NCI-H748 (cell line): ENCODE measurements at regions not wholly inside any gene's neighbourhood (a gene's known extent, or its start where the extent isn't known, plus 50 kb on each side); places are given as distances from the start of the nearest gene placed in this dataset.

ENCODE experiments used
- DNase-seq: peaks from one replicate; lab custom pipeline; 2025; ENCODE audit not compliant: unreplicated experiment; lab: John Stamatoyannopoulos, UW

DNA sequence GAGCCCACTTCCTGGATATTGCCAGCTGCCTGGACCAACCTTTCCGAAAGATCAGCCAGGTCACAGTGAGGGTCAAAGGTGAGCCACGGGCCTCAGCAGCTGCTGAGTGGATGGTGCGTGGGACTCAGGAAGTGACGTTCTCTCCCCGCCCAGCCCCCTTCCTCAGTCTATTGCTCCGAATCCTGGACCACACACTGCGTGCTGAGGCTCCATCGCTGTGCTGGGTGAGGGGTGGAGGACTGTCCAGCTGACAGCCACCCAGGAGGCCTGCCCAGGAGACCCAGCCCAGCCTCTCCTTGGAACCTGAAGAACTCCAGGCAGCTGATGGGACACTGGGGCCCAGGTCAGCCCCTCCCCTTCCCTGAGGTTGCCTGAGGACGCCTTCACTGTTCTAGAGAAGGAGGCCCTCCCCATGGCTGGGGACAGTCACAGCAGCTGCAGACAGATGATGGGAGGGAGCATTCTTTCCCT lies 94.4 kb upstream of the CD93 start:
- DNase-seq, result no peak

DNA sequence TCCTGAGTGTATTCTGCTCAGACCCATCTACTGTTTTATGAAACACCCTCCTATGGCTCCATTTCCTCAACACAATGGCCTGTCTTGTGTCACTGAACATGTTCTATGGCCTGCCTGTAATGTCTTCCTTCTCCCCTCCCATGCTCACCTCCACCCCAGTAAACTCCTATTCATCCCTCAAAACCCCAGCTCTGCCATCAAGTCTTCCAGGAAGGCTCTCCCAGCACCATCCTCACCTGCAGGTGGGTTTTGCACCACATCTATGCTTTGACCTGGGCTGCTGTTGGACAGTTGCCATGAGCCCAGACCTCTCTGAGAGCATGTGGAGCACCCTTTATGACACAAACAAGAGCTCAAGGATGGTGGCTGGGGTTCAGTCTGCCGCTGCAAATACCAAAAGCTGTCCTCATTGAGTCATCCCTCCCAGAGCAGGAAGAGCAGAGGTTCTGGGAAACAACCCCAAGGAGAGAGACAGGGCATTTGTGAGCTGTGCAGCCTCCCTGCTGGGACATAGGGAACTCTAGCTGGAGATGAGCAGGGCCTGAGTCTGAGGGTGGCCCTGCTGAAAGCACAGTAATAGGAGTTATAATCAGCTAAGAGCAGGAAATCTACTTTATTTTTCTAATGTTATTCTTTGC lies 93.8 kb upstream of the CD93 start:
- no peak for DNase-seq

DNA sequence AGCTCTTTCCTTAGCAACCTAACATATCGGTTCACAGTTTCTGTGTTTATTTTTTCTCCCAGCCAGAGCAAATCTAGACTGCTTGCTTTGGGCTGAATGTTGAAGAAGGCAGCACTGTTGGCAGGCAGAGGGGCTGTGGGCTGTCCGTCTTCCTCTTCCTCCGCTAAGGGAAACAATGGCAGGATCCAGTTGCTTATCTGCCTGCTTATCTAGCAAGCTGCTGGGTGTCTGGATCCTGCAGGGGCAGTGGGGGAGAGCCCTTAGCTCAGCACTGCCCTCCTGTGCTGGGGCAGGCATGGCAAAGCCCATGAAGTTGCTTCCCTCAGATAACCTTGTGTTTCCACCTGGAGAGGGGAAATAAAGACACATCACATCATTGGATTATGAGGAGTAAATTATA lies 92.7 kb upstream of the CD93 start:
- peak; percentile 49 for DNase-seq

GRCh38 chr20:23174821-23175220 lies 88.7 kb upstream of the CD93 start:
- no peak for DNase-seq

DNA sequence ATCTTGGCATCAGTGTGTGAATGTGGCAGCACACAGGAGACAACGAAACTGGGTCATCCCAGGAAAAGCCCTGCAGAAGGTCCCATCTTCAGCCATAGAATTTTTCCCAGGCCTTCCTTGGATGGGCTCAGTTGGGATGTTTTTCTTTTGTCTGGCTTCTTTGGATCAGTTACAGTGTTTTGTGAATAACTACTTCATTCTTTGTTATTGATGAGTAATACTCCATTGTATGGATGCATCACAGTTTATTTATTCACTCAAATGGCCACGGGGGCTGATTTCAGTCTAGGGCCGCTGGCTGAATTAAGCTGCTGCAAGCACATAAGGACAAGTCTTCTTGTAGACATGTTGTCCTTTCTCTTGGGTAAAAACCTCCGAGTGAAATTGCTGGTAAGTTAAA lies 81.3 kb upstream of the CD93 start:
- DNase-seq, result no peak

GRCh38 chr20:23166563-23166962 lies 80.4 kb upstream of the CD93 start:
- DNase-seq, result no peak

- no peak for DNase-seq
These were observed 79.8 kb upstream of the CD93 start for GRCh38 chr20:23165964-23166363.

- peak; percentile 39 for DNase-seq
These were observed 79.2 kb upstream of the CD93 start for GRCh38 chr20:23165307-23165750.

GRCh38 chr20:23164176-23164601 lies 78.1 kb upstream of the CD93 start:
- no peak for DNase-seq

- DNase-seq, result no peak
These were observed 77.4 kb upstream of the CD93 start for GRCh38 chr20:23163562-23163961.

DNA sequence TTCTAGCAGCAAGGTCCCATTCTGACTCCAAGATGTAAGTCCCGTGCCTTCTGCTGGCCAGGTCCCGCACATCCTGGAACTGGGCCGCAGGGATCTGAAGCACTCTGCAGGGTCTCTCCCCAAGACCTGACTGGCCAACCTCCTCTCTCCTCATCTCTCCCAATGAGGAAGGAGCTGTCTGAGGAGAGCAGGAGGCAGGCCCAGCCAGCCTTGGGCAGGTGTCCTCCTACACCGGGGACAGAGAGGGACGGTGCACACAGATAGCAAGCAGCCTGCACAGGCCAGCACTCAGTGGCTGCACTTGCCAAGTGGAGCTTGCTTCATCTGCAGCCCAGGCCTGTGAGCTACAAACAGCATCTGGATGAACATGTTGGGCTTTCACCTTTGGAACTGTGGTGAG lies 76.8 kb upstream of the CD93 start:
- no peak for DNase-seq

- DNase-seq, result peak; percentile 99
These were observed 76.0 kb upstream of the CD93 start for GRCh38 chr20:23161968-23162696.

DNA sequence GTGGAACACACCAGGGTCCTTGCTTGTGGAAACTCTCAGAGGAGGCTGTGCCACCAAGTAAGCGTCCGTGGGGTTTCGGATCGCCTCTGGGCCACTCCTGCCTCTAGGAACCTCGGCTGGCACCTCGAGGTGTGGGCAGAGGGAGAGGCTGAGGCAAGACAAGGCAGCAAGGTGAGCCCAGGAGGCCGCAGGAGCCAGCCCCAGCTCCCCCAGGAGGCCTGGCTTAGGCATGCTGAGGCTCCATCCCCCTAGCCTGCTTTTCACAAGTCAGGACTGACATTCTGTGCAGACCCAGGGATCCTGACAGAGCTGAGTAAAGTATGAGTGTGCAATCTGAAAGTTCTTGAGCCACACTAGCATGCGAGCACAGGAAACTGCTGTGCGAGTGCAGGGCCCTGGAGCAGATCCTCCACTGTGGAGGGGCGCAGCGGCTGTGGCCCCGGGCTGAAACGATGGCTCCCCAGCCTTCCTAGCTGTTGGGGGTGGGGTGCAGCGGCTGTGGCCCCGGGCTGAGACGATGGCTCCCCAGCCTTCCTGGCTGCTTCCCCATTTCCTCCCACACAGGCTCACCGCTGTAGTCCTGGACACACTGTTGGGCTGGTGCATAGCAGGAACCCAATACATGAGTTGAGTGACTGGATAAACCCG lies 75.2 kb upstream of the CD93 start:
- no peak for DNase-seq

- DNase-seq, result no peak
These were observed 74.6 kb upstream of the CD93 start for GRCh38 chr20:23160536-23161243.

DNA sequence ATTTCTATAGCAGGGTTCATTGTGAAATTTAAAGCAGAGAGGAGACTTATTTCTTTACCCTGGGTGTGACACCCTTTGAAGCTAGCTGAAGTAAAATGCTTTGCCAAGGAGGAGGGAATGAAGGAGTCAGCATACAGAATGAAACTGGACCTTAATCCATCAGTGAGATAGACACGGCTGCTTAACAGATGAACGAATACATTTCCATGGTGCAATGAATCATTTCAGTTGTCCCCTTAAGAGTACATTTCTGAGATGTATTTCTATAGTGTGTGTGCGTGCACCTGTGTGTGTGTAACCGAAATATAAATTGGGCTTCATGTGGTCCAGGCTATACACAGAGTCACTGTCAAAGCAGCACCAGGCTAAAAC lies 73.8 kb upstream of the CD93 start:
- DNase-seq, result no peak

DNA sequence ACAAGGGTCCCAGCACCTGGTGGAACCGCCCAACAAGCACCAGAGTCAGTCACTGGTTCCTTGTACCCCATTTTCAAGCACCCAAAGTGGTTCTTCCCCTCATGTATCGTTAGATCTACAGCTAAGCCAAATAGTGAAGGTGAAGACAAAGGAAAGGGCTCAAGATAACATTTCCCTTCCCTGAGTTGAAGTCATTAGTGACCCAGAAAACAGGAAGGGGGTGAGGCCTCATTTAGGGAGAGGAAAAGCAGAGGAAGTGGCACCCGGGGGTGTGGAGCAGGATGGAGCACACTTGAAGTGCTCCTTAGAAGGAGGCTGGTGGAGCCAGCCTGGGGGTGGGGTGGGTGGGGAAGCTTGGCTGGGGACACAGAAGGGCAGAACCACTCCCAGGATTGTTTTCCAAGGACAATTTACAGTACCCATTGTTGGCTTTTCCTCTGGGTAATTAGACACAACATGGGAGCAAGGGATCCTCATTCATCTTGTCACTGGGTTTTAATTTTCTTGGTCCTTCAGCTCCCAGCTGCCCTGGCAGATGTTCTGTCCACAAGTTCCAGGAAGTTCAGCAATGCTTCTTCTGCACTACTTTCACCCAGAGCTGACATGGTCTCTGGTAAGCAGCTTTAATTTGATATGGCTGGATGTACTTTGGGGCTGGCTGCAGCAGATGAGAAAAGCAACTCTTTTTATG lies 73.3 kb upstream of the CD93 start:
- DNase-seq, result peak; percentile 91

GRCh38 chr20:23157734-23158133 lies 71.6 kb upstream of the CD93 start:
- no peak for DNase-seq

- no peak for DNase-seq
These were observed 70.8 kb upstream of the CD93 start for GRCh38 chr20:23156842-23157423.

- no peak for DNase-seq
These were observed 70.2 kb upstream of the CD93 start for GRCh38 chr20:23156170-23156841.

- DNase-seq, result peak; percentile 30
These were observed 69.0 kb upstream of the CD93 start for GRCh38 chr20:23155141-23155590.
